ENCODE measurements at regions not wholly inside any gene's neighbourhood (a gene's known extent, or its start where the extent isn't known, plus 50 kb on each side); places are given as distances from the start of the nearest gene placed in this dataset.
"Not testable (repeated sequence)": the region's sequence is repeated elsewhere in the genome, so short reads cannot be mapped to it uniquely, and the experiment has no call there.

DNA sequence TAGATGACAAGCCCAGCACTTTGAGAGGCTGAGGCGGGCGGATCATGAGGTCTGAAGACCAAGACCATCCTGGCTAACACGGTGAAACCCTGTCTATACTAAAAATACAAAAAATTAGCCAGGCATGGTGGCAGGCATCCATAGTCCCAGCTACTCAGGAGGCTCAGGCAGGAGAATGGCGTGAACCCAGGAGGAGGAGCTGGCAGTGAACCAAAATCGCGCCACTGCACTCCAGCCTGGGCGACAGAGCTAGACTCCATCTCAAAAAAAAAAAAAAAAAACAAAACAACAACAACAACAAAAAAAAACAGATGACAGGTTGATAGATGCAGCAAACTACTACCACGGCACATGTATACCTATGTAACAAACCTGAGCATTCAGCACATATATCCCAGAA lies 89.3 kb upstream of the CYLC2 start:
- TF ChIP-seq, protein P1, sequence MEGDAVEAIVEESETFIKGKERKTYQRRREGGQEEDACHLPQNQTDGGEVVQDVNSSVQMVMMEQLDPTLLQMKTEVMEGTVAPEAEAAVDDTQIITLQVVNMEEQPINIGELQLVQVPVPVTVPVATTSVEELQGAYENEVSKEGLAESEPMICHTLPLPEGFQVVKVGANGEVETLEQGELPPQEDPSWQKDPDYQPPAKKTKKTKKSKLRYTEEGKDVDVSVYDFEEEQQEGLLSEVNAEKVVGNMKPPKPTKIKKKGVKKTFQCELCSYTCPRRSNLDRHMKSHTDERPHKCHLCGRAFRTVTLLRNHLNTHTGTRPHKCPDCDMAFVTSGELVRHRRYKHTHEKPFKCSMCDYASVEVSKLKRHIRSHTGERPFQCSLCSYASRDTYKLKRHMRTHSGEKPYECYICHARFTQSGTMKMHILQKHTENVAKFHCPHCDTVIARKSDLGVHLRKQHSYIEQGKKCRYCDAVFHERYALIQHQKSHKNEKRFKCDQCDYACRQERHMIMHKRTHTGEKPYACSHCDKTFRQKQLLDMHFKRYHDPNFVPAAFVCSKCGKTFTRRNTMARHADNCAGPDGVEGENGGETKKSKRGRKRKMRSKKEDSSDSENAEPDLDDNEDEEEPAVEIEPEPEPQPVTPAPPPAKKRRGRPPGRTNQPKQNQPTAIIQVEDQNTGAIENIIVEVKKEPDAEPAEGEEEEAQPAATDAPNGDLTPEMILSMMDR (conservative IDR thresholded peaks at IDR 0.05; ENCODE audit: low read length): not testable (repeated sequence)
- not testable (repeated sequence) for TF ChIP-seq EZH2phosphoT487 (IDR thresholded peaks at IDR 0.05; ENCODE audit: borderline replicate concordance)
